Tibial nerve (tissue), 4 donors: ENCODE measurements at regions not wholly inside any gene's neighbourhood (a gene's known extent, or its start where the extent isn't known, plus 50 kb on each side); places are given as distances from the start of the nearest gene placed in this dataset.

ENCODE experiments used
- DNase-seq, 2 donors: peaks; one replicate each; pipeline ENCODE4 v3.0.0-alpha.2; 2019; ENCODE audit warnings: low spot score in 2 of 2
- H3K27ac ChIP-seq, 4 donors: fragments of 200-600 bp; sonication (generic) in 3 of 4; one replicate each; pipeline ENCODE4 v1.5.1; 2017 to 2019; ENCODE audit warnings: mild to moderate bottlenecking in 1 of 4
- H3K27me3 ChIP-seq, 2 donors: fragments of 200-600 bp; sonication (generic) in 1 of 2; one replicate each; pipeline versions ENCODE4 v1.5.1 to v1.6.0; 2017 to 2019
- H3K36me3 ChIP-seq, 3 donors: fragments of 200-600 bp; sonication (generic); one replicate each; pipeline ENCODE4 v1.5.1; 2018 to 2019
- H3K4me1 ChIP-seq, 4 donors: fragments of 200-600 bp; sonication (generic) in 3 of 4; one replicate each; pipeline ENCODE4 v1.5.1; 2017 to 2019
- H3K4me3 ChIP-seq, 4 donors: fragments of 200-600 bp; sonication (generic) in 3 of 4; one replicate each; pipeline ENCODE4 v1.5.1; 2017 to 2019; ENCODE audit warnings: mild to moderate bottlenecking in 1 of 4, moderate library complexity in 1 of 4
- H3K9me3 ChIP-seq, 4 donors: fragments of 200-600 bp; sonication (generic) in 3 of 4; one replicate each; pipeline ENCODE4 v1.5.1; 2017 to 2019
- EP300 ChIP-seq, 2 donors: sonication (generic); formaldehyde crosslinking; IDR thresholded peaks; one replicate each; pipeline ENCODE4 v1.6.1; 2017; ENCODE audit warnings: antibody characterized with exemption in 2 of 2, mild to moderate bottlenecking in 1 of 2
- POLR2A ChIP-seq, 2 donors: fragments of 450-650 bp; IDR thresholded peaks; one replicate each; pipeline ENCODE4 v1.6.1; 2017; ENCODE audit warnings: antibody characterized with exemption in 2 of 2, mild to moderate bottlenecking in 2 of 2, moderate library complexity in 2 of 2
- whole genome bisulfite sequencing, 2 donors: methylation state at CpG; one replicate each; pipeline ENCODE4 v1.1.5; 2018; 5-methylcytosine and 5-hydroxymethylcytosine counted together
- TF ChIP-seq, protein P1 (sequence below), 5 experiments: fragments of 200-600 bp in 3 of 5; fragments of 450-650 bp in 2 of 5; sonication (generic) in 3 of 5; IDR thresholded peaks; one replicate each; pipeline ENCODE4 v1.5.1; 2016 to 2019; ENCODE audit warnings: antibody characterized with exemption in 5 of 5, mild to moderate bottlenecking in 3 of 5, moderate library complexity in 2 of 5

DNA sequence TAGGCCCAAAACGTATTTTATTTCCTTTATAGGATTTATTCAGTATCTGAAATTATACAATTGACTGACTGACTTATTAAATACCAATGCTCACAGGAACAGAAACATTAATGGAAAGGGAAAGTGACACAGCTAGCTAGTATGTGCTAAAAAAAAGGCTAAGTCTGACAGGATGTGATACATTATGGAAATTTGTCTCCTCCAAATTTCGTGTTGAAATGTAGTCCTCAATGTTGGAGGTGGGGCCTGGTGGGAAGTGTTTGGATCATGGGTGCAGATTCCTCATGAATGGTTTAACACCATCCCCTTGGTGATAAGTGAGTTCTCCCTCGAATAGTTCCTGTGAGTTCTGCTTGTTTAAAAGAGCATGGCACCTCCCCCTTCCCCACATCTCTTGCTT, 70.6 kb upstream of the WDR75 start:
- Histone ChIP-seq H3K4me3 (no peak overlapping the region), H3K27me3 (no peaks in the 10 kb centered on the region), H3K36me3 (no peaks in the 10 kb centered on the region), H3K4me1 (no peaks in the 10 kb centered on the region), H3K27ac (no peak overlapping the region), H3K9me3 (peaks cover 0 to 7% (median 0%) of the 10 kb centered on the region in 4 donors)
- WGBS, 2 donors = 72 to 83% methylated on average over 3 of the region's 3 CpGs
- TF ChIP-seq POLR2A (IDR thresholded peaks at IDR 0.05) (no peak), EP300 (IDR thresholded peaks at IDR 0.05) (no peak)
- TF ChIP-seq, protein P1, sequence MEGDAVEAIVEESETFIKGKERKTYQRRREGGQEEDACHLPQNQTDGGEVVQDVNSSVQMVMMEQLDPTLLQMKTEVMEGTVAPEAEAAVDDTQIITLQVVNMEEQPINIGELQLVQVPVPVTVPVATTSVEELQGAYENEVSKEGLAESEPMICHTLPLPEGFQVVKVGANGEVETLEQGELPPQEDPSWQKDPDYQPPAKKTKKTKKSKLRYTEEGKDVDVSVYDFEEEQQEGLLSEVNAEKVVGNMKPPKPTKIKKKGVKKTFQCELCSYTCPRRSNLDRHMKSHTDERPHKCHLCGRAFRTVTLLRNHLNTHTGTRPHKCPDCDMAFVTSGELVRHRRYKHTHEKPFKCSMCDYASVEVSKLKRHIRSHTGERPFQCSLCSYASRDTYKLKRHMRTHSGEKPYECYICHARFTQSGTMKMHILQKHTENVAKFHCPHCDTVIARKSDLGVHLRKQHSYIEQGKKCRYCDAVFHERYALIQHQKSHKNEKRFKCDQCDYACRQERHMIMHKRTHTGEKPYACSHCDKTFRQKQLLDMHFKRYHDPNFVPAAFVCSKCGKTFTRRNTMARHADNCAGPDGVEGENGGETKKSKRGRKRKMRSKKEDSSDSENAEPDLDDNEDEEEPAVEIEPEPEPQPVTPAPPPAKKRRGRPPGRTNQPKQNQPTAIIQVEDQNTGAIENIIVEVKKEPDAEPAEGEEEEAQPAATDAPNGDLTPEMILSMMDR (IDR thresholded peaks at IDR 0.05) = no peak
- no peak for DNase-seq

DNA sequence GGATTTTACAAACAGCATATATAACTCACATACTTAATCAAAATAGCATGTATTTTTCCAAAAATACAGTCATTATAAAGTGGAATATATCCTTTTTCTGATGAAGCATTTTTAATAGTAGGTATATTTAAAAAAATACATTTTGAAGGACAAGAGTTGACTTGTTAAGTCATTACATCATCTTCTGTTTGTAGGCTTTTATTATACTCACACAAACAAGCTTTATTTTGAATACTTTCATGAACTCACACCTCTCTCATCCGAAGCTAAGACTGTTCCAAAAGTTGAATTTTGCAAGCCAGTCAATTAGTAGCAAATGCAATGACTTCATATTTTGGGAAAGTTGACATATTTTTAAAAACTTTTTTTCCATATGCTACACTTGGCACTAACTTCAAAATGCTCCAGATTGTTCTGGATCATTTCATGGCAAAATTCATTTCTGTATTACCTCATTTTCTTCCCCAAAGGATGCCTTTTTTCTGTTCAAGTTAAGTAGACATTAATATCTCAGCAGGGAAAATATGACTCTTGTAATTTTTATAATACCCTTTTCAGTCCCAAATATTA, 68.5 kb upstream of the WDR75 start:
- H3K9me3 ChIP-seq = peaks cover 0 to 7% (median 0%) of the 10 kb centered on the region in 4 donors
- H3K27ac ChIP-seq = no peak overlapping the region
- H3K4me1 ChIP-seq = no peaks in the 10 kb centered on the region
- DNase-seq = no peak
- no peaks in the 10 kb centered on the region for H3K36me3 ChIP-seq
- H3K27me3 ChIP-seq = no peaks in the 10 kb centered on the region
- TF ChIP-seq EP300 (IDR thresholded peaks at IDR 0.05) = no peak
- TF ChIP-seq, protein P1 (IDR thresholded peaks at IDR 0.05) = no peak
- H3K4me3 ChIP-seq = no peak overlapping the region
- 29 to 36% methylated on average over 1 of the region's 1 CpG for WGBS, 2 donors

DNA sequence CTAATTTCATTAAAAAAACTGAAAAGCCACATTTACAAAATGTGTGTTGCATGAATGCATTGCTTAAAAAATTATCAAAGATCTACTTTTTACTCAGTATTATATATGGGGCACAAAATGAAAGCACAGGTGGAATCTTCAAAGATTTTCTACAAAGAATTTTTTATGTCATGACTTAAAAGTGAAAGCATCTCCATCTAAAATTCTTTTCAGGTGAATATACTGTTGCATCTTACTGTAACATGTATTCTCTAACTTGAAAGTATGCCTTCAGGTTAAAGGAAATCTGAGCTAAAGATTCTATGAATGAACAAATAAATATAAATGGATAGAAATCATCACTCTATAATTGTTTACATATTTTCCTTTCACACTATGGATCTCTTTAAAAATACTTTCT, 66.8 kb upstream of the WDR75 start:
- TF ChIP-seq, protein P1 (IDR thresholded peaks at IDR 0.05) = no peak
- TF ChIP-seq POLR2A (IDR thresholded peaks at IDR 0.05) (no peak), EP300 (IDR thresholded peaks at IDR 0.05) (no peak)
- Histone ChIP-seq H3K27me3 (no peaks in the 10 kb centered on the region), H3K4me3 (no peak overlapping the region), H3K9me3 (peaks cover 0 to 7% (median 0%) of the 10 kb centered on the region in 4 donors), H3K4me1 (peaks cover 0 to 8% (median 0%) of the 10 kb centered on the region in 4 donors), H3K27ac (no peak overlapping the region), H3K36me3 (no peaks in the 10 kb centered on the region)
- no peak for DNase-seq

DNA sequence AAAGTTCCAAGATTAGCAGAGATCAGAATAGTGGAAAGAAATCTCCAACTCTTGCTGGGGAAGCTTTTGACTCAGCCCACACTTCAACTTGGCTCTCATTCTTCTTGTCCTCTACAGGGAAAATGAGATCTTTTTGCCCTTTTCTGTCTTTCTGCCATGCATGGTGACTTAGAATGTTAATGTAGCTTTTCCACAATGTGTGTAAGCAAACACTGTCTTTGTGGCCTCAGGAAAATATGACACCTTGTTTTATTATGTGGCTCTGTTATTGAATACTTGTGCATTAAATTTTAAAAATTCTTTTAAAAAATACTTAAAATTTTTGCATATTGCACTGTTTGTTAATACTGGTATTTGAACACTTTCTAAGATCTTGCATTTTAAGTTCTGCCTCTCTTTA, 65.4 kb upstream of the WDR75 start:
- no peak overlapping the region for H3K4me3 ChIP-seq
- H3K4me1 ChIP-seq = peaks cover 0 to 14% (median 0%) of the 10 kb centered on the region in 4 donors
- TF ChIP-seq, protein P1 (IDR thresholded peaks at IDR 0.05) = no peak
- TF ChIP-seq EP300 (IDR thresholded peaks at IDR 0.05) (no peak), POLR2A (IDR thresholded peaks at IDR 0.05) (no peak)
- DNase-seq = no peak
- peaks cover 0 to 7% (median 0%) of the 10 kb centered on the region in 4 donors for H3K9me3 ChIP-seq
- no peak overlapping the region for H3K27ac ChIP-seq
- H3K36me3 ChIP-seq = no peaks in the 10 kb centered on the region
- no peaks in the 10 kb centered on the region for H3K27me3 ChIP-seq

DNA sequence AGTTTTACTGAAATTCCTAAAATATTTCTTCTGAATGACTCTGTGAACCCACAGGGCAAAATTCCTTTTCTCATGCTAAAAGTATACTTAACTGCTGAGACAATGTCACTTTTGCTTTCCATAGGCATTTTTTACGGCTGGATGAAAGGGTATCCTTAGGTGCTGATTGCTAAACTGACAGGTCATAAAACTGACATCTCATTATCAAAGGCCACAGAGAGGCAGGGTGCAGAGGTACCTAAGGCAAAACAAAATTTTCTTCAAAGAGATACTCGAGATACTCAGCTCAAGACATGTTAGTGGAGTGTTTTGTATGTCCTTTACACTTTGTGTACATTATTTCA, 62.0 kb upstream of the WDR75 start:
- no peak for TF ChIP-seq EP300 (IDR thresholded peaks at IDR 0.05)
- TF ChIP-seq, protein P1 (IDR thresholded peaks at IDR 0.05) = no peak
- no peak for TF ChIP-seq POLR2A (IDR thresholded peaks at IDR 0.05)
- Histone ChIP-seq H3K27ac (no peak overlapping the region), H3K27me3 (no peaks in the 10 kb centered on the region), H3K4me1 (peaks cover 0 to 14% (median 0%) of the 10 kb centered on the region in 4 donors), H3K4me3 (no peak overlapping the region), H3K36me3 (no peaks in the 10 kb centered on the region), H3K9me3 (no peaks in the 10 kb centered on the region)
- DNase-seq = no peak
- WGBS, 2 donors = 28 to 37% methylated on average over 2 of the region's 2 CpGs
